ENCODE measurements at regions not wholly inside any gene's neighbourhood (a gene's known extent, or its start where the extent isn't known, plus 50 kb on each side); places are given as distances from the start of the nearest gene placed in this dataset.

DNA sequence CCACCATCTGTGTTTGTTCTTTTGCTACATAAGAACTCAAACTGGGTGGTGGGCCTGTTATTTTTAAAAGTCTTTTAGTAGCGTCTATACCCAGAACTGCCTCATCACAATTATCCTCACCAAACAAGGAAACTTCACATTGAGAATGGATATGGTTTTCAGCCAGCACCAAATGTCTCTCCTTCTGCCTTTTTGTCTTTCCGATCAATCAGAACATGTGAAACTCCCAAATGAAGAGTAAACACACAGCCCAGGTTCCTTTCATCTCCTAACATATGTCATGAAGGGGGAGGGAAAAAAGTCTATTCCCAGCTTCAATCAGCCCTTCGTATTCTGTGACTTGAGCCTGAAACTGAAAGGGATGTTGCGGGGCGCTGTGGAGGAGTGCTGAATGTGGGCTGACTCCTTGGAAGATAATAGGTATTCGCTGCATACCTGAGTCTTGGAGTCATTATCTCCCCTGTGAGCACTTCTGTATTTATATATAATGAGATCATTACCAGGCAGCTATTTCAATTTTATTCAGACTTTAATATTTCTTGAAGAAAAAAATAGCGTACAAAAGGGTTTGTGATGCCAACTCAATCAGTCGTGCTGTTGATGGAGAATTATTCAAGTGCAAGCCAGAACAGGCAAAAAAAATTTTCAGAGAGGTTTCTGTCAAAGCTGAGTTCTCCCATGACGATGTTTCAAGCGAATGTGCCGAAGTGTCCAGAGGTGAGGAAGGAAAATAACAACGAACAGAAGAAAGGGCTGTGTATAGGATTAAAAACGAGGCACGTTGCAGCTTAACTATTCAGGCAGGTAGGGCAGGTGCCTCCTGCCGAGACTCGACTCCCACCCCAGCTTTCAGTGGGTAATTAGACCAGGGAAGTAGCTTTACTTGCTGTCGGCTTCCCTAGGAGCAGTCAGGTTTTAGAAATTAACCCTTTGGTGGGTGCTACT lies 163.9 kb upstream of the NOCT start:
- no peak for DNase-seq

DNA sequence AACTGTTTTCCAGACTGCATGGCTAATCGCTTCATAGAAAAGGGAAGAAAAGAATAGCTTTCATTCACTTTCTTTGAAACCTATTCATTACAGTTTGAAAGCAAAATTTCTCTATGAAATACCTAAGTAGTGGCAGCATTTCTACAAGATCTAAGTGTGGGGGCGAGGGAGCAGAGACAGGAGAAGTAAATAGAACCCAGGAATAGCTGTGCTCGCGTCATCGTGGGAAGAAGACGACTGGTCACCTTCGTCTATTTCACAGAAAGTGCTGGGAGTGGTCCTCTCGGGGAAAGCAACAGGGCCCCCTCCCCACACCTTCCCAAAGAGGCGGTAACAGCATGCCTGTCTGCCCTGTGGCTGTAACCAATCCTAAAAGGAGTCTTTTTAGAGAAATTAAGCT lies 169.9 kb upstream of the NOCT start:
- DNase-seq = no peak

DNA sequence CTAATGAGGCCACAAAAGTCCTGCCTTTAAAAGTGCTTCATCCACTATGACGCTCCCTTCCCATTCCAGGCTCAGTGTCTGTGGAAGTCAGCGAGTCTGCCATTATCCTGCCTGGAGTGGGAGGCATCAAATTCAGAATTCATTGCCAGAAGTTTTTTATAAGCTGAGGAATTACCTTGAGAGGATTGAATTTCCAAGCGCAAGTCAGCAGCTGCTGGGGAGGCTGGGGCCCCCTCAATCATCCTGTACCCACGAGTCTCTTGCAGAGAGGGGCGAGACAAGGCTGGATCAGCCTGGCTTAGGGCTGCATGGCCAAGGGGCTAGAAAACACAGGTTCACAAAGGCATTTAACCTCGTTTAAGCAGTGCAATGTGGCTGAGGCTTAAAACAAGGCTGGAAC lies 170.5 kb upstream of the NOCT start:
- no peak for DNase-seq

DNA sequence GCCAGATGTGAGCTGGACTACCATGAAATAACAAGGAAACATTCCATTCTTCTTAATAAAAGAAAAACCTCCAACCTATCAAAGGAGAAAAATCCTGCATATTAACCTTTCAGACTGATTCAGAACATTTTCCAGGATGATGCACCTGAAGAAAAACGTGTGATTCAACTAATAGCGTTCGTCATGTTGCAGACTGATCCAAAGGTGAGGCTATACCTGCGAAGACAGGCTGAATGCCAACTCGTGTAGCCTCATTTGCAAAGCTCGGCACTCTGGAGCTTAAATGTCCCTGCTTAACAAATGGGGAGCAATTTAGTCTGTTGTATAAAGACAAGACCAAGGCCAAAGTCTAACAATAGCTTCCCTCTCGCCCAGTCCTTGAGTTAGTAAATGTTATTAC lies 172.0 kb upstream of the NOCT start:
- DNase-seq = no peak

DNA sequence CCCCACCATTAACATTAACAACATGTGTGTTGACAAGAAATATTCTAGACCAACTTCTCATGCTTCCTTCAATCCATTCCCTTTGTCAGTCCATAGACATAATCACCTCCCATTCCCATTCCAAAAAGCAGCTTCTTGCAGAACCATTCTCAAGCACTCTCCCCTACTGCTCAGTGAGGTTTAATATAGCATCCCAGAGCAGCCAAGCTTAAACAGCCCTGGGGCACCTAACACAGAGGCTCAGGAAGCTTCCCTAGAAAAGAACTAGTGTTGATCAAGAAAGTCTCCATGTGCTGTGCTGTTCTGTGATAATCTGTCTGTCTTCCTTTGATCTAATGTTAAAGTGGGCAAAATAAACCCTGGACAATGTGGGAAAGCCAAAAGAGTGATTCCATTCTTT lies 174.2 kb upstream of the NOCT start:
- no peak for DNase-seq

DNA sequence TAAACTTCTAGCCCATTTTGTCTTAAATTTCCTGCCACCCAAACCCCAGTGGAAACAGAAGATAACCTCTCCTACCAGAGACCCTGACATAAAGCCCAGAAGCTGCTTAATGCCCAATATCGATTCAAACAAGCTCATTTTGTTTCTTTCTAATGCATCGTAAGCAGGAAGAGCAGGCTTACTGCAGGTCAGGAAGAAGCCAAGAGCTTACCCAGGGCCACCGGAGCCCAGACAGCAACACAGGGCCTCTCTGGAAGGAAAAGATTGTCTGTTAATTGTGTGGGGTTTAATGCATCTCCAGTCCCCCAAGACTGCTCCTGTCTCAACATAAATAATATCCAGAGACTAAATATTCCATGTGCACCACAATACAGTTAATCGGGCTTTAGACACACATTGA lies 177.3 kb upstream of the NOCT start:
- DNase-seq = no peak

DNA sequence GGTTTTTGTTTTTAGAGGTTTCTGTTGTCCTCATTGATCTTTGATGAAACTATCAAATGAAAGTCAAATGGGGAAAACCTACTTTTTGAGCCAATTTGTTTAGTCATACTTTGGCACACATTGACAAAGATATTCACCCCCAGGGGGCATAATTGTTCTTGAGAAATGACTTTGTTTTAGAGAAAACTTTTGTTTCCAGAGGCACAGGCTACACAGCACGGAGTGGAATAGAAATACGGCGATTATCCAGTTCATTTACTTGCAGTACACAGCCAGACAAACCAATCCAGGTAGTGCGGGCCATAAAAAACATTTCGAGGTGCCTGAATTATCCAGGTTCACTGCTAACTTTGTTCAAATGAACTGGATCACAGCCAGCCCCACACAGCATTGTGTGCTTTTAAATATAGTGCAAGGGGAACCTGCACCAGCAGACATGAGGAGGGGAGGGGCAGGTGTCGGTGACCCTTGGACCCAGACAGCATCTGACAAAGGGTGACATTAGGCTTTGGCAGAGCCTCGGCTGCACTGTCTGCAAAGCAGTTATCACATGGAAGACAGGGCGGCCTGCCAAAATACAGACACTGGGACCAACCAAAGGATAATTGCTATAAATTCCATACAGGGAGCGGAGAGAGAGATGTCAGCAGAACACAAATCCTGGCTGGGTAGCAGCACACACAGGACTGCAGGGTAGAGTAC lies 179.6 kb upstream of the NOCT start:
- no peak for DNase-seq

DNA sequence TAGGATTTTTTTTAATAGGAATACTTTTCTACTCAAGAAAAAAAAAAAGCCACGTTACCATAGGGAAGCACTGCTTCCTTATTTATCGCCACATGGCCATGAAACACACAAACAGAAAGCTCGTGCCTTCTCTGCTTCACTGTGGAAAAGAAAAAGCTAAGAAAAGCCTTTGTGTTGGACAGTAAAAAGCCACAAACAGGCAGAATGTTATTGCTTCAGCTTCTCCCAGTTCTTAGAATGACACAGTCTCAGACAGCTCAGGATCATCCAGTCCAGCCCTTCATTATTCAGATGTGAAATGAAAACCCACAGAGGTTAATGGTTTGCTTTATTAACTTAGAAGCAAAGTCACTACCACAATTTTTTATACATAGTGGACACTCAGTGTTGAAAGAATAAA lies 181.6 kb upstream of the NOCT start:
- DNase-seq = no peak

DNA sequence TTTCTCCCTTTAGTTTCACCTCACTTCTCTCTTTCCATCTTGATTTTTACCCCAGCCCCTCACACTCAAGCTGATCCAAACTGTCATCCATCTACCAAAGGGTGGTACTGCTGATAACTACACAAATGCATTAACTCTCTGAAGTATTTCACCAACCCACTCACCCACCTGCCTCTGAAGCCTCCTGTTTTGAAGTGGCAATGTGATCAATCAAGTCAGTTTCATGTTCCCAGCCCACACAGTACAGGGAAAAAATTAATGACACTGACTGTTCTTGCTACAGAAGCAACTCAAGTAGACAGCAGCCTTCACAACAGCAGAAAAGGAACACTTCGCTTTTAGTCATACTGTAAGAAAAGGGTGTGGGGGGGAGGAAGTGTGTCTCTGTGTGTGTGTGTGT lies 183.0 kb upstream of the NOCT start:
- DNase-seq = no peak

DNA sequence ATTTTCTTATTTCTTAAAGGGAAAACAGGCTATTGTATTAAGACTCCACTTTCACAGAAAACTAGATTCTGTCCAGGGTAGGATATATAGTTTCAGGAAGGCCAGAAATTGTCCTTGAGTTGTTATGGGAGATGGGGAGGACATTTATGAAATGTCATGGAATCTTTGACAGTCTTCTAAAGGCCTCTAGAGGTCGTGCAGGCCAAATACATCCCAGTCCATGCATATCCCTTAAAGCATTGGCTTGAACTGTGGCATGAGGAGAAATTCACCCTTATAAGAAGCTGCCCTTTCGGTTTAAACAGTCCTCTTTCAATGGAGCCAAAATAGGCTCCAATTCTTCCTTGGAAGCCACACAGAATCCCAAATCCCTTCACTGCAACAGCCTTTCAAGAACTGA lies 183.6 kb upstream of the NOCT start:
- DNase-seq = no peak

DNA sequence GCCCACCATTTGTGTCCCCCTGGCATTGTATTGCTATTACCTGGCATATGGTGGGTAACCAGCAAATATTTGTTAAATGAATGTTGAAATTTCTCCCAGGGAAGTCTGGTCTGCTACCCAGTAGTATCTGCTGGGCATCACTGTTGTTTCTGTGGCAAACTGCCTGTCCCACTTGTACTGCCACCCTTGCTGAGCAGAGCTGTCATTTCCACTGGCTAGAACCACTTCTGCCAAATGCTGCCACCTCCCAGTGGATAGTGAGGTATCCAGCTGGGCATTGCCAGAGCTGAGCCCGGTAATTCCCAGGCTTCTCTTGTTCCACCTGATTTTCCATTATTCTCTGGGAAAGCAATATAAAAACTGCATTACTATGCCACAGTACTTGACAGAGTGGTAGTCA lies 186.7 kb upstream of the NOCT start:
- no peak for DNase-seq

DNA sequence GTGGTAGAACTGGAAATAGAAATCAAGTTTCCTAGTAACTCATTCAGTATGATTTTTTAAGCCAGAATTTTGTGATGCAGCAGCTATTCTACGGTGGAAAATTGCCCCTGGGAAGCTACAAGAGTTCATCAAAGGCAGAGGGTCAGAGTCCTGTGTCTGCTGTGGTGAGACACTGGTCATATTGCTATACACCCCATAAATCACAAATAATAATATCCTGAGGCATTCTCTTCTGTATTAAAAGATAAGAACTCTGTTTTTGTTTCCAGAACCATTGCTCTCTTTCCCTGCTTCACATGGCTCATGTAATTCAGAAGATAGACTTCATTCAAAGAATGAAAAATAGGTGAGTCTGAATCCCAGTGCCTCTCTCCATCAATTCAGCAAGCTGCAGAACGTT lies 188.8 kb upstream of the NOCT start:
- no peak for DNase-seq

DNA sequence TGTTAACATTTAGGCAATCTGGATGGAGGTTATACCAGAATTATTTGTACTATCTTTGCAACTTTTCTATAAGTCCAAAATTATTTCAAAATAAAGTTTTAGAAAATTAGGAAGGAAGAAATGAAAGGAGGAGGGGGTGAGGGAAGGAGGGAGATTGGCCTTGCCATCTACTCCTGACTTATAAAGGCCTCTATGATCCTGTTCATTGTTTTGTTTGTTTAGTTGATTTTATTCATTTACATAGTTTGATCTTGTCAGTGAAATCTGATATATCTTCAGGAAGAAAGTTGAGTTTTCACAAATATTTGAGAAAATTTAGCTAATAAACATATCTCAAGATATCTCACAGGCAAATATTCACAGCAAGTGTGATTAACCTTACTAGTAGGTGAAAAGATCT lies 189.3 kb upstream of the NOCT start:
- DNase-seq = no peak

DNA sequence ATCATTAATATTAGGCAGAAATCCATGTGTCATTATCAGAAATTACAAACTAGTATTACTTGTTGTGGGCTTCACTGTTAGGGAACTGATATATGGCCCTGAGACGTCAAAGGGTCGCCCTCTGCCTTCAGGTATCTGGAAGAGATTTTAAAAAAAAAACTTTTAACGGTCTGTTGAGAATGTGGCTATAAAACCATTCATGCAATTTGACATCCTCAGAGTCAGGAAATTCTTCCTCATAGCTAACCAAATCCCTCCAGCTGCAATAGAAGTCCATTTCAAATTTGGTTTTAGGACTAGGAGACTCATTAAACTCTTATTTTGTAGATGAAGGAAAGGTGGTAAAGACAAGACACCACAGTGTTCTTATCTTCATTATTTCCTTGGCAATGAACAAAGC lies 194.2 kb upstream of the NOCT start:
- no peak for DNase-seq

DNA sequence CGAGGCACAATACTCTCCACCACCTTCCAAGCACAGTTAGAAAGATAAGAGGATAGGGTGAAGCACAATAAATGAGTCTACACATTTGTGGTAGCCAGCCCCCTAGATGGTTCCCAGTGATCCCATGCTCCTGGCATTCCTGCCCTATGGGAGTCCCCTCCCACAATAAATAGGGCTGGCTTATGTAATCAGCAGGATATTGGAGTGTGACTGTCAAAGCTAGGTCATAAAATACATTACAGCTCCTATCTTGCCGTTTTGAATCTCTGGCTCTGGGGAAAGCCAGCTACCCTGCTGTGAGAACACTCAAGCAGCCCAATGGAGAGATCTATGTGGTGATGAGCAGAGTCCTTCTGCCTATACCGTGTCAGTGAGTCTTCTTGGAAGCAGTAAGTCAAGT lies 198.7 kb upstream of the NOCT start:
- DNase-seq = no peak

DNA sequence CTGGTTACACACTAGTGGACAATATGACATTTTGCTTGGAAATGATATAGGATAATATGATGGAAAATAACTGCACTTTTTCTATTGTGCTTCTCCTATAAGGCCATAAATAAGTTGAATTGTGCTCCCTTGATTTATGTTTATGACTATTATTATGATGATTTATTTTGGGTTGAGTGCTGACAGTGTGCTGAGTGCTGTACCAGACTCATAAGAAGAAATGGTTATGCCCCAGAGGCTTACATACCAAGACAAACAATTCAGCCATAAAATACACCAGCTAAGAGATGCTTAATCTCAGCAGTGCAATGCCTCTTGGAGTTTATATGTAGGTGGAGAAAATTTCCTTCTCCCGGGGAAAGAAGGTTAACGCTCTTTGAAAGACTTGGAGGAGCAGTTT lies 199.8 kb upstream of the NOCT start:
- no peak for DNase-seq

DNA sequence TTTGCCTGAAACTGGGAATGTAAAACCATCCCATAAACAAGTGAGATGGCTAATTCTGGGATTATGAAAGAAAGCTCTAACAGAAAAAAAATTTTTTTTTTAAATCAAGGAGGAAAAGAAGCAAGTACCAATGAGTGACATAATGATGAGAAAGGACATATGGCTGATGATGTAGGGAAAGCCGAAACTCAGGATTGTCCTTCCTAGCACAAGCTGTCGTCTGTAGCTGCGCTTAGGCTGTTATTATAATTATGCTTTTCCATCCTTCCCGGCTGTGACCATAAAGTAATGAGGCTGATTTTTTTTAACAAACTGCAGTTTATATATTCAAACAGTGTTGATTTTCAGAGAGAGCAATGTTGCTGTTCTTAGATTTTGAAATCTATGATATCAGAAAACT lies 209.8 kb upstream of the NOCT start:
- no peak for DNase-seq

DNA sequence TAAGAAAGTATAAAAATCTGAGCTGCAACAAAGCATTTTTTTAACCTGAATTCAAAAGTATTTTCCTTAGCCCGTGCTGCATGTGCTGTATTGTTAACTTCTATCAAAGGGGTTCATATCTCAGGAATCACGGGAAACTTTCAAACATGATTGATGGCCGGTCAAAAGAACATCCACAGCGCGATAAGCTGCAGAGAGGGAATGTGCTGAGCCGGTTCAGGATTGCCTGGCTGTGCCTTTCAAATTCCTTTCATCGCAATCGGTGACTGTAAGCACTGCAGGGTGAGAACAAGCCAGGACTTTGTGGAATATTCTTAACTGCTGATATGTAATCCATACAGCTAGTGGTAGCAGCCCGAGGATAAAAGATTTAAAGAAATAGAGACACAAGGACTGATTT lies 210.9 kb upstream of the NOCT start:
- DNase-seq = no peak

DNA sequence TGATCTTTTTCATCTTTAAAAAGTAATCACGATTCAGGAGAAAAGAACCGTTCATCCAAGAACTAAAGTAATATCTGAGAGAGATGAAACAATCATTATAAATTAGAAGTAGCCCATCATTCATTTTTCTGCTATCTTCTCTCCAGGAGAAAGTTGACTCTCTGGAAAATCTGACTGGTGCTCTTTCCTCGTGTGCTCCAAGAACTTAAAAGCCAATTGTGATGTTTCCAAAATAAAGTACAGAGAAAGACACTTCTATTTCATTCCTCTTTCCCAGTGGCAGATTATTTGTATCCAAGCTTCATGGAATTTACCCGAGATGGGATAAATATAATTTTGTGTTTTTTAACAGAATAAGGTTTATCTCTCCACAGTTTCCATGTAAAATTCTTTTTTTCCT lies 212.5 kb upstream of the NOCT start:
- DNase-seq = no peak

DNA sequence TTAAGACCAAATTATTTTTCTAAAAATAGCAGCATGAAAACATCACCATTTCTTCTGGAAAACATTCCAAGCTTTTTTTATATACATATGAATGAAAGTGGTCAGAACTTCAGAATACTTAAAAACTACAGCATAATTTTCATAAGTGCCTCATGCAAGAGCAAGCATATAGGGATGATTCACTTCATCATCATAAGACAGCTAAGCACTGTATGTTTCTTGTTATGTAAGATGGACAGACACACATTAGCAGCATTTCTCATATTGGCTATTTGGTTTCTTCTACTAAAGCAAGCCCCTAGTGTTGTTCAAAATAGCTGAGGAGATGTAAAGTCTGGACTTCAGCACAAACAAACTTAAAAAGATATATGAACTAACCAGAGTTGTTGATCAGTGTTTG lies 213.1 kb upstream of the NOCT start:
- DNase-seq = no peak

DNA sequence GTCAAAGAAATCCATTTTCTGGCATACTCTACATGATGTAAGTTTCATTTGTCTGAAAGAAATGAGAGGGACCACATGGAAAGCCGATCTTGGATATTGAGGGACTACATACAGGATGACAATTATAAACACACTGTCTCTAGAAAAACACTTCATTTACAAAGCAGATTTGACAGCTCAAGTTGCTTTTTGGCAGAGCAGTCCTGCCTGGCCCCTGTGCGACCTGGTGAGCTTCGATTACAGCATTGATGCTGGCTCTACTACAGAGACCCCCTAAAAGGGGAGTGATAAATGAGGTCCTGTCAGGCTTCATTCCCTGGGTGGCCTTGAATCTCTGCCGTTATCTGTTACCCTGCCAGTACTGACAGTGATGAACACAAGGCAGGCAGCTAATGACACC lies 215.2 kb upstream of the NOCT start:
- DNase-seq = no peak

DNA sequence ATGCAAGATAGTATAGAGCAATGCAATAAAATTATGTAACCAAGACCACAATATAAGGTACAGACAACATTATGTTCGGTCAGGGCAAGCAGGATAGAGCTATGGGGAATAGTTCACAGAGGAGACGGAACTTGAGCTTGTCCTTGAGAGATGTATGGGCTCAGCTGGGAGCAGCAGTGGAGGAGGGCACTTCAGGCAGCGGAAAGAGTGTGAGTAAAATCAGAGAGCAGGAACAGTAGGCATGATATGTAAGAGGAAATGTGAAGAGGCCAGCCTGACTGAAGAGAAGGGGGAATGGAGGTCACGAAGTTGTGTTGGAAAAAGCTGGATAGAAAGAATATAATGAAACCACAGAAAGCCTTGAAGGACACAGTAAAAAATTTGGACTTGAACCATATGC lies 217.2 kb upstream of the NOCT start:
- DNase-seq = no peak

DNA sequence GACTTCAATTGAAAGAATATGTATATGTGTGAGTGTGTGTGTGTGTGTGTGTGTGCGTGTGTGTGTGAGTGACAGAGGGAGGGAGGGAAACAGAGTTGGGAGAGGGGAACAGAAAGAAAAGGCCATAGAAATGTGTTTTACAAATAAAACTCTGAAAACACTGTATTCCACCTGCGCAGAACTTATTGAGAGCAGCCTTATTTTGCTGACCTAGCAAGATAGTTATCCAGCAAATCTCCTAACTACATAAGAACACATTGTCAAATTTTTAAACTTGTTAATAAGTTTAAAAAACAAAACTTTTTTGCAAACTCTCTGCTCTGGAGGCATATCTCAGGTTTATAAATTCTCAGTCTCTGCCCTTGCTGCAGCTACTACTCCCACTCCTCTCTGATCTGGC lies 217.9 kb upstream of the NOCT start:
- no peak for DNase-seq

DNA sequence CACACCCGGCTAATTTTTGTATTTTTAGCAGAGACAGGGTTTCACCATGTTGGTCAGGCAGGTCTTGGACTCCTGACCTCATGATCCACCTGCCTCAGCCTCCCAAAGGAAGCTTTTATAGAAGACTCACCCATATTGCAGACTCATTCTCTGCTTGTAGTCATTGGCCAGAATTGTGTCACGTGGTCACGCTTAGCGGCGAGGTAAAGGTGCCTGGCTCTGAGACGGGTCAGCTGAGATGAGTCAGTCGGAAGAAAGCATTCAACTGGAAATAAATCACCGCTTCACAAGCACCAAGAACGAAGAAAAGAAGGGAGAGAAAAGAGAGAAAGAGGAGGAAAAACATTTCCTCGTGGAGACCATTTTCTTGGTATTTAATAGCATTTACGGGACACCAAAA lies 218.8 kb upstream of the NOCT start:
- no peak for DNase-seq

Measured in GF-D8 (cell line).